Body of pancreas (tissue), 4 donors: ENCODE measurements at regions not wholly inside any gene's neighbourhood (a gene's known extent, or its start where the extent isn't known, plus 50 kb on each side); places are given as distances from the start of the nearest gene placed in this dataset.

Source experiments
- POLR2A ChIP-seq, 3 donors: fragments of 450-650 bp; IDR thresholded peaks; one replicate each; pipeline ENCODE4 v1.6.1; 2016; ENCODE audit warnings: antibody characterized with exemption in 3 of 3, mild to moderate bottlenecking in 2 of 3
- TF ChIP-seq, protein P1 (sequence below), 7 experiments: fragments of 450-650 bp in 4 of 7; fragments of 200-600 bp in 3 of 7; sonication (generic) in 3 of 7; IDR thresholded peaks; one replicate each; pipeline ENCODE4 v1.5.1; 2016 to 2019; ENCODE audit warnings: antibody characterized with exemption in 7 of 7

DNA sequence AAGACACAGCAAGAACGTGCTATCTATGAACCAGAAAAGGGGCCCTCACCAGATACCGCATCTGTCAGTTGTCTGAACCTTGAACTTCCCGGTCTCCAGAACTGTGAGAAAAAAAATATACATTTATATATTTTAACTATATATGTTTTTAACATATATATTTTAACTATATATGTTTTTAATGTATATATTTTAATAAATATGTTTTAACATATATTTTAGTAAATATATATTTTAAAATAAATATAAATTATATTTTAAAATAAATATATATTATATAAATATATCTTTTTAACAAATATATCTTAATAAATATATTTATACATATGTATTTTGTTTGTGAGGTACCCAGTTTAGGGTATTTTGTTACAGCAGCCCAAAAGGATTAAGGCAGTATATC lies 958.2 kb upstream of the AUTS2 start:
- TF ChIP-seq, protein P1, sequence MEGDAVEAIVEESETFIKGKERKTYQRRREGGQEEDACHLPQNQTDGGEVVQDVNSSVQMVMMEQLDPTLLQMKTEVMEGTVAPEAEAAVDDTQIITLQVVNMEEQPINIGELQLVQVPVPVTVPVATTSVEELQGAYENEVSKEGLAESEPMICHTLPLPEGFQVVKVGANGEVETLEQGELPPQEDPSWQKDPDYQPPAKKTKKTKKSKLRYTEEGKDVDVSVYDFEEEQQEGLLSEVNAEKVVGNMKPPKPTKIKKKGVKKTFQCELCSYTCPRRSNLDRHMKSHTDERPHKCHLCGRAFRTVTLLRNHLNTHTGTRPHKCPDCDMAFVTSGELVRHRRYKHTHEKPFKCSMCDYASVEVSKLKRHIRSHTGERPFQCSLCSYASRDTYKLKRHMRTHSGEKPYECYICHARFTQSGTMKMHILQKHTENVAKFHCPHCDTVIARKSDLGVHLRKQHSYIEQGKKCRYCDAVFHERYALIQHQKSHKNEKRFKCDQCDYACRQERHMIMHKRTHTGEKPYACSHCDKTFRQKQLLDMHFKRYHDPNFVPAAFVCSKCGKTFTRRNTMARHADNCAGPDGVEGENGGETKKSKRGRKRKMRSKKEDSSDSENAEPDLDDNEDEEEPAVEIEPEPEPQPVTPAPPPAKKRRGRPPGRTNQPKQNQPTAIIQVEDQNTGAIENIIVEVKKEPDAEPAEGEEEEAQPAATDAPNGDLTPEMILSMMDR (IDR thresholded peaks at IDR 0.05): no peak
- no peak for TF ChIP-seq POLR2A (IDR thresholded peaks at IDR 0.05)
